ENCODE measurements at regions not wholly inside any gene's neighbourhood (a gene's known extent, or its start where the extent isn't known, plus 50 kb on each side); places are given as distances from the start of the nearest gene placed in this dataset.

DNA sequence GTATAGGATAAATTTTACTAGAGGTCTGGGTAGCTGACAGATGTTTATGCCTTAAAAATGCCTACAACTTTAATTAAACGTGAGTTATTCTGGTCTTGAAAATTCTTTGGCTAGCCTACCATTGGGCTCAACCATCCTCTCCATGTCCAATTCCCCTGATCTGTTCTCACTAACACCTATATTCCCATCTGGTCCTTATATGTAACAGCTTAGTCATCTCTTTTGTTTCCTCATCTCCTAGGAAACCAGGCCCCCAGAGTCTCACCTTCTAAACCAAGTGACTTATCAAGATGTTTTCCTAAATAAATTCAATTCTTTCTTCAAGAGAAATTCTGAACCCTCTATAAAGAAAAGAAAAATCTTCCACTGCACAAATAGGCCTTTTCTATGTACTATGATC, 148.5 kb downstream of the TTC32 start:
- Histone ChIP-seq H3K27me3 (ENCODE audit: insufficient read depth in 3 of 3, low read length in 2 of 3) (no peaks in the 10 kb centered on the region), H3K4me3 (no peak overlapping the region), H3K4me1 (no peaks in the 10 kb centered on the region), H3K27ac (no peak overlapping the region), H3K9me3 (no peaks in the 10 kb centered on the region), H3K36me3 (ENCODE audit: insufficient read depth in 1 of 2, low read depth in 1 of 2) (no peaks in the 10 kb centered on the region)
- 89 to 100% (median 90%) methylated on average over 1 of the region's 1 CpG for WGBS, 3 donors
- ATAC-seq = no peak
- TF ChIP-seq, protein P1, sequence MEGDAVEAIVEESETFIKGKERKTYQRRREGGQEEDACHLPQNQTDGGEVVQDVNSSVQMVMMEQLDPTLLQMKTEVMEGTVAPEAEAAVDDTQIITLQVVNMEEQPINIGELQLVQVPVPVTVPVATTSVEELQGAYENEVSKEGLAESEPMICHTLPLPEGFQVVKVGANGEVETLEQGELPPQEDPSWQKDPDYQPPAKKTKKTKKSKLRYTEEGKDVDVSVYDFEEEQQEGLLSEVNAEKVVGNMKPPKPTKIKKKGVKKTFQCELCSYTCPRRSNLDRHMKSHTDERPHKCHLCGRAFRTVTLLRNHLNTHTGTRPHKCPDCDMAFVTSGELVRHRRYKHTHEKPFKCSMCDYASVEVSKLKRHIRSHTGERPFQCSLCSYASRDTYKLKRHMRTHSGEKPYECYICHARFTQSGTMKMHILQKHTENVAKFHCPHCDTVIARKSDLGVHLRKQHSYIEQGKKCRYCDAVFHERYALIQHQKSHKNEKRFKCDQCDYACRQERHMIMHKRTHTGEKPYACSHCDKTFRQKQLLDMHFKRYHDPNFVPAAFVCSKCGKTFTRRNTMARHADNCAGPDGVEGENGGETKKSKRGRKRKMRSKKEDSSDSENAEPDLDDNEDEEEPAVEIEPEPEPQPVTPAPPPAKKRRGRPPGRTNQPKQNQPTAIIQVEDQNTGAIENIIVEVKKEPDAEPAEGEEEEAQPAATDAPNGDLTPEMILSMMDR (IDR thresholded peaks at IDR 0.05) = no peak
- DNase-seq = no peak
- intact Hi-C loops (cut with DNase I) = no loop called here

DNA sequence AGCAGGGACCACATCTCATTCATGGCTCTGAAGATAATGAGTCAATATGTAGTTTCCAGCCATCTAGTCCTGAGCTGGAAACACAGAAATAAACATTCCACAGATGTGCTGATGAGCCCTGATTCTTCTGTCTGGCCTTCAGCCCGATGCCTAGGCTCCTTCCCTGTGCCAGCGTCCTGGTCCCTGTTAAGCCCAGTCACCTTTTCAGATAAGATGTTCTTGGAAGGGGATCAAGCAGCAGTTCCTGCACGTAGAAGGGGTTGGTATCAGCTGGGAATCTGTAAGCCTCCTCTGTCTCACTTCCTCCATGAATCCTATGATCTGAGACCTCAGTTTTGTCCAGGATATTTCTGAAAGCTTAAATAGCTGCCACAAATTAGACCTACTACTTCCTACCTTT, 149.3 kb downstream of the TTC32 start:
- 50 to 68% (median 65%) methylated on average over 3 of the region's 3 CpGs for WGBS, 3 donors
- no peak overlapping the region for H3K4me3 ChIP-seq
- ATAC-seq = no peak
- no peaks in the 10 kb centered on the region for H3K36me3 ChIP-seq (ENCODE audit: insufficient read depth in 1 of 2, low read depth in 1 of 2)
- intact Hi-C loops (cut with DNase I) = no loop called here
- no peak for DNase-seq
- H3K4me1 ChIP-seq = peaks cover 2% of the 10 kb centered on the region
- H3K9me3 ChIP-seq = no peaks in the 10 kb centered on the region
- no peaks in the 10 kb centered on the region for H3K27me3 ChIP-seq (ENCODE audit: insufficient read depth in 3 of 3, low read length in 2 of 3)
- H3K27ac ChIP-seq = no peak overlapping the region
- TF ChIP-seq, protein P1 (IDR thresholded peaks at IDR 0.05) = no peak

DNA sequence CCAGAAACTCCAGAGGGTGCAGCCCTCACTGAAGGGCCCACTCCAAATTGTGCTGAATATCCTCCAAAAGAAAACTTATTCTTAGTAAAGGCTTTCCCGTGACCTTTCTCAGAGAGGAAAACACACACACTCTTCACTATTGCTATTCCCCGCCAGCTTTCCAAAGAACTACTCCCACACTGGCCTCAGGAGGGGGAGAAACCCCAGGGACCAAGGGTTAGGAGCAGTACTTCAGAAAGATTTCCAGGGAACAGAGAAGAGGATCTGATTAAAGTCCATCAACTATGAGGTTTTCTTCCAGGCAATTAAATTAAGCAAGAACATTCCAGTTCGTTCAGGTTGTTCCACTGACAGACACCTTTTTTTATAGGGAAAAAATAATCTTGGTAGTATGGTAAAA, 150.2 kb downstream of the TTC32 start:
- DNase-seq (no peak), ATAC-seq (no peak)
- TF ChIP-seq, protein P1 (IDR thresholded peaks at IDR 0.05) = no peak
- H3K27ac ChIP-seq = no peak overlapping the region
- H3K9me3 ChIP-seq = no peaks in the 10 kb centered on the region
- 67 to 86% (median 69%) methylated on average over 3 of the region's 3 CpGs for WGBS, 3 donors
- no peaks in the 10 kb centered on the region for H3K36me3 ChIP-seq (ENCODE audit: insufficient read depth in 1 of 2, low read depth in 1 of 2)
- intact Hi-C loops (cut with DNase I) = no loop called here
- H3K4me1 ChIP-seq = peaks cover 10% of the 10 kb centered on the region
- H3K4me3 ChIP-seq = no peak overlapping the region
- no peaks in the 10 kb centered on the region for H3K27me3 ChIP-seq (ENCODE audit: insufficient read depth in 3 of 3, low read length in 2 of 3)

DNA sequence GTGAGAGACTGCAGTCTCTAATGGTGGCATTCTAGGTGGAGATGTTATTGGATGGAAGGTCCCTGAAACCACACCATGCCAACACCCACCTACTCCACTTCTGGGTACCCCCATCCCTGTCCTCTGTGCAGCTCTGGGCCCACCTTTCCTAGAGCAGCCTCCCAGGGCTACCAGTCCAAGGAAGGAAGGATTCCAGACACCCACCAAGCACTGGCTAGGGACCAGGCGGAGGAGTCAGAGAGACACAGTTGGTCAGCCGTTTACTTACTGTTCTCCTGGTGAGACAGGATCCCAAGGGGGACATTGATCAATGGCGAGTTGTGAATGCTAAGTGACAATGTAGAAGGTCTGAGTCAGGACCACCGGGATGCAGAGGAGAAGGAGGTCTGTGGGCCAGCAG, 151.6 kb downstream of the TTC32 start:
- peaks cover 10% of the 10 kb centered on the region for H3K4me1 ChIP-seq
- H3K4me3 ChIP-seq = no peak overlapping the region
- no peaks in the 10 kb centered on the region for H3K9me3 ChIP-seq
- H3K36me3 ChIP-seq (ENCODE audit: insufficient read depth in 1 of 2, low read depth in 1 of 2) = no peaks in the 10 kb centered on the region
- intact Hi-C loops (cut with DNase I) = no loop called here
- TF ChIP-seq, protein P1 (IDR thresholded peaks at IDR 0.05) = no peak
- no peak overlapping the region for H3K27ac ChIP-seq
- WGBS, 3 donors = 87 to 94% (median 90%) methylated on average over 4 of the region's 4 CpGs
- no peaks in the 10 kb centered on the region for H3K27me3 ChIP-seq (ENCODE audit: insufficient read depth in 3 of 3, low read length in 2 of 3)
- ATAC-seq (no peak), DNase-seq (no peak)

DNA sequence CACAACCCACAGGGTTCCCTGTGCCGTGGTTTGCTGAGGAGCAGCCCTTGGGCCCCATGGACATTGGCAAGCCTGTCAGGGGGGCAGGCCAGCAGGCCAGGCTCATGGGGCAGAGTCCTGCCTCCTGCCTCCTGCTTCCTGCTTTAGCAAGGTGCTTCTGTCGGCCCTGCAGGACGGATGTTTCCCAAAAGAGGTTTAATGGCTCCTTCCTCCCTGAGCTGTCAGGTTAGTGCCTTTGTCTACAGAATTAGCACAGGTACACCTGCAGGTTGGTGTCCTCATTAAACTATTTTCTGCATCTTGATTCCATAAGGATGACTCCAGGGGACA, 152.3 kb downstream of the TTC32 start:
- Histone ChIP-seq H3K27ac (no peak overlapping the region), H3K4me1 (peaks cover 10% of the 10 kb centered on the region), H3K9me3 (no peaks in the 10 kb centered on the region), H3K36me3 (ENCODE audit: insufficient read depth in 1 of 2, low read depth in 1 of 2) (no peaks in the 10 kb centered on the region), H3K4me3 (no peak overlapping the region), H3K27me3 (ENCODE audit: insufficient read depth in 3 of 3, low read length in 2 of 3) (no peaks in the 10 kb centered on the region)
- DNase-seq (no peak), ATAC-seq (no peak)
- intact Hi-C loops (cut with DNase I) = no loop called here
- WGBS, 3 donors = 86 to 93% (median 88%) methylated on average over 3 of the region's 3 CpGs
- TF ChIP-seq, protein P1 (IDR thresholded peaks at IDR 0.05) = no peak
